HCT116 (cell line): ENCODE measurements at regions not wholly inside any gene's neighbourhood (a gene's known extent, or its start where the extent isn't known, plus 50 kb on each side); places are given as distances from the start of the nearest gene placed in this dataset.

Experiments used
- ATAC-seq: fragments of 200-7000 bp; cut with Tn5 transposase; 2 replicates; pipeline ENCODE4 v1.9.1; 2020; ENCODE audit warnings: mild to moderate bottlenecking, moderate library complexity
- BruUV-seq: library from RNA; stranded (reverse); fragments of 400-500 nt; replicated peaks from 2 replicates; lab custom pipeline; 2021; lab: Mats Ljungman, UMichigan
- CTCF ChIA-PET: fragments of 300-600 bp; sonication (Branson Sonifier 250); formaldehyde crosslinking; loops from one replicate; lab custom pipeline; 2021; ENCODE audit warnings: antibody characterized with exemption; lab: Charles Lee
- POLR2A ChIA-PET: fragments of 300-600, 350-600 bp; sonication (Branson Sonifier 250); formaldehyde crosslinking; loops from one replicate; lab custom pipeline; 2021; ENCODE audit warnings: antibody characterized with exemption; lab: Charles Lee
- RAD21 ChIA-PET, 2 experiments: fragments of 300-600 bp; sonication (Branson Sonifier 250); formaldehyde crosslinking; loops; one replicate each; lab custom pipeline; 2023; ENCODE audit warnings: low total read pairs in 2 of 2; ENCODE audit not compliant: uncharacterized antibody in 2 of 2, unreplicated experiment in 2 of 2, low non-redundant PET in 1 of 2; lab: Charles Lee
- DNase-seq: peaks from one replicate; pipeline ENCODE4 v3.0.0-alpha.2; 2010; ENCODE audit warnings: low read depth, low spot score
- H2AFZ ChIP-seq: fragments of 200-600 bp; shearing (Covaris generic), sonication (generic); 2 replicates; pipeline ENCODE4 v1.6.1; 2017; ENCODE audit warnings: low read depth, mixed run types, mixed read lengths, antibody characterized with exemption, low read length; ENCODE audit not compliant: poor library complexity, severe bottlenecking
- H3K27ac ChIP-seq: 2 replicates; pipeline ENCODE4 v1.5.1; 2012; ENCODE audit warnings: low read depth, low read length
- H3K27me3 ChIP-seq: fragments of 200-600 bp; sonication (generic); 2 replicates; pipeline ENCODE4 v1.6.1; 2016; ENCODE audit warnings: mixed run types, low read length, mixed read lengths; ENCODE audit not compliant: insufficient read depth
- H3K36me3 ChIP-seq, 2 experiments: fragments of 200-500 bp in 1 of 2; fragments of 200-600 bp in 1 of 2; sonication (Bioruptor generic) in 1 of 2; sonication (generic) in 1 of 2; 2 replicates each; pipeline versions ENCODE4 v1.5.1 to v1.6.1; 2014 to 2016; ENCODE audit warnings: low read length in 2 of 2, inconsistent platforms in 1 of 2, mixed read lengths in 1 of 2, mixed run types in 1 of 2; ENCODE audit not compliant: insufficient read depth in 2 of 2, control insufficient read depth in 1 of 2
- H3K4me1 ChIP-seq, 2 experiments: fragments of 200-600 bp in 1 of 2; sonication (generic) in 1 of 2; 2 replicates each; pipeline versions ENCODE4 v1.5.1 to v1.6.1; 2012 to 2017; ENCODE audit warnings: low read length in 2 of 2, inconsistent platforms in 1 of 2, mild to moderate bottlenecking in 1 of 2, mixed read lengths in 1 of 2, mixed run types in 1 of 2, moderate library complexity in 1 of 2; ENCODE audit not compliant: insufficient read depth in 2 of 2, control insufficient read depth in 1 of 2
- H3K4me2 ChIP-seq: fragments of 200-600 bp; sonication (generic); 2 replicates; pipeline ENCODE4 v1.6.1; 2017; ENCODE audit warnings: mixed run types, low read length, mixed read lengths
- H3K4me3 ChIP-seq, 2 experiments: fragments of 200-600 bp in 1 of 2; sonication (generic) in 1 of 2; replicated peaks in 1 of 2; 2 replicates each; pipeline ENCODE4 v1.5.1; 2011 to 2016; ENCODE audit warnings: low read length in 2 of 2, control low read depth in 1 of 2, low read depth in 1 of 2, mild to moderate bottlenecking in 1 of 2, mixed read lengths in 1 of 2, mixed run types in 1 of 2
- H3K79me2 ChIP-seq: fragments of 200-600 bp; sonication (generic); 2 replicates; pipeline ENCODE4 v1.6.1; 2017; ENCODE audit warnings: mild to moderate bottlenecking, mixed run types, low read length, moderate library complexity, mixed read lengths; ENCODE audit not compliant: insufficient read depth
- H3K9ac ChIP-seq: fragments of 200-600 bp; sonication (generic); 2 replicates; pipeline ENCODE4 v1.6.1; 2016; ENCODE audit warnings: low read length, mixed read lengths
- H3K9me2 ChIP-seq: fragments of 200-600 bp; sonication (generic), shearing (Covaris generic); 2 replicates; pipeline ENCODE4 v1.6.1; 2017; ENCODE audit warnings: mixed run types, mild to moderate bottlenecking, moderate library complexity; ENCODE audit not compliant: insufficient read depth
- H3K9me3 ChIP-seq, 2 experiments: fragments of 200-500 bp in 1 of 2; fragments of 200-600 bp in 1 of 2; sonication (Bioruptor generic) in 1 of 2; sonication (generic) in 1 of 2; 2 replicates each; pipeline ENCODE4 v1.6.1; 2014 to 2017; ENCODE audit warnings: low read length in 2 of 2, mixed read lengths in 2 of 2, inconsistent platforms in 1 of 2, low read depth in 1 of 2, mild to moderate bottlenecking in 1 of 2, mixed run types in 1 of 2, moderate library complexity in 1 of 2; ENCODE audit not compliant: control insufficient read depth in 1 of 2, insufficient read depth in 1 of 2
- H4K20me1 ChIP-seq: fragments of 200-600 bp; sonication (generic), shearing (Covaris generic); 2 replicates; pipeline ENCODE4 v1.6.1; 2017; ENCODE audit warnings: mixed run types, mild to moderate bottlenecking, moderate library complexity; ENCODE audit not compliant: insufficient read depth
- ATF3 ChIP-seq: IDR thresholded peaks from 2 replicates; pipeline ENCODE4 v1.6.1; 2012
- CBX3 ChIP-seq: IDR thresholded peaks from 2 replicates; pipeline ENCODE4 v1.6.1; 2012; ENCODE audit warnings: low read depth
- CEBPB ChIP-seq: IDR thresholded peaks from 2 replicates; pipeline ENCODE4 v1.6.1; 2012; ENCODE audit warnings: low read depth
- EGR1 ChIP-seq: IDR thresholded peaks from 2 replicates; pipeline ENCODE4 v1.6.1; 2012; ENCODE audit warnings: low read depth
- EZH2 ChIP-seq: fragments of 200-600 bp; sonication (generic); IDR thresholded peaks from 2 replicates; pipeline ENCODE4 v1.6.1; 2017; ENCODE audit warnings: antibody characterized with exemption, mixed run types
- FOSL1 ChIP-seq: IDR thresholded peaks from 2 replicates; pipeline ENCODE4 v1.6.1; 2012; ENCODE audit warnings: low read depth
- JUND ChIP-seq: IDR thresholded peaks from 2 replicates; pipeline ENCODE4 v1.6.1; 2012
- MAX ChIP-seq: IDR thresholded peaks from 2 replicates; pipeline ENCODE4 v1.6.1; 2012
- POLR2A ChIP-seq: IDR thresholded peaks from 2 replicates; pipeline ENCODE4 v1.7.0; 2011; ENCODE audit warnings: borderline replicate concordance; ENCODE audit not compliant: insufficient read depth, insufficient read length; ENCODE audit errors: extremely low read depth
- POLR2AphosphoS5 ChIP-seq: IDR thresholded peaks from 2 replicates; pipeline ENCODE4 v1.6.1; 2011; ENCODE audit warnings: mild to moderate bottlenecking, low read depth, low read length, moderate library complexity
- RAD21 ChIP-seq: IDR thresholded peaks from 2 replicates; pipeline ENCODE4 v1.6.1; 2012; ENCODE audit warnings: low read depth, mild to moderate bottlenecking
- REST ChIP-seq: IDR thresholded peaks from 2 replicates; pipeline ENCODE4 v1.6.1; 2012; ENCODE audit warnings: low read depth
- SP1 ChIP-seq: IDR thresholded peaks from 2 replicates; pipeline ENCODE4 v1.6.1; 2012; ENCODE audit warnings: low read depth
- SRF ChIP-seq: IDR thresholded peaks from 2 replicates; pipeline ENCODE4 v1.6.1; 2012; ENCODE audit warnings: low read depth
- YY1 ChIP-seq: IDR thresholded peaks from 2 replicates; pipeline ENCODE4 v1.6.1; 2011; ENCODE audit warnings: low read length, low read depth, moderate library complexity, mild to moderate bottlenecking; ENCODE audit not compliant: insufficient replicate concordance; ENCODE audit errors: extremely low read depth
- ZFX ChIP-seq: fragments of 450-650 bp; IDR thresholded peaks from 2 replicates; pipeline ENCODE4 v1.6.1; 2017
- ZNF274 ChIP-seq: fragments of 200-500 bp; sonication (Bioruptor generic); IDR thresholded peaks from 2 replicates; pipeline ENCODE4 v1.6.1; 2014; ENCODE audit warnings: mild to moderate bottlenecking, low read depth, low read length, inconsistent platforms
- intact Hi-C: fragments of 100-400 bp; cut with micrococcal nuclease; formaldehyde crosslinking; loops from 2 replicates; pipeline ENCODE4 v1.10.0; 2022

GRCh38 chr4:15232366-15233263, 195.2 kb upstream of the C1QTNF7 start:
- Histone ChIP-seq H3K27ac (no peak overlapping the region), H3K4me1 (peaks cover 0 to 5% of the 10 kb centered on the region in 2 experiments; a peak in 1 of 4 replicates), H4K20me1 (no peaks in the 10 kb centered on the region), H3K9ac (no peak overlapping the region), H3K9me3 (no peaks in the 10 kb centered on the region), H3K79me2 (no peaks in the 10 kb centered on the region), H3K36me3 (no peaks in the 10 kb centered on the region), H3K4me2 (no peak overlapping the region), H3K4me3 (no peak overlapping the region), H2AFZ (no peak overlapping the region), H3K27me3 (no peaks in the 10 kb centered on the region; the same call in 1 of the 2 replicates), H3K9me2 (no peaks in the 10 kb centered on the region)
- DNase-seq (no peak), ATAC-seq (no peak)
- no TSS peak for BruUV-seq
- intact Hi-C loops = no loop called here
- TF ChIP-seq EZH2 (no peak), ZNF274 (no peak), SRF (no peak), CBX3 (no peak), JUND (no peak), ATF3 (no peak), FOSL1 (no peak), POLR2AphosphoS5 (no peak), POLR2A (no peak), CEBPB (no peak), YY1 (no peak), RAD21 (no peak), EGR1 (no peak), ZFX (no peak), MAX (no peak), SP1 (no peak), REST (no peak)
- ChIA-PET POLR2A (no interaction called here), CTCF (interaction anchor here (1.6 kb wide), 1 partner anchor 164 kb away, joined by 4 read pairs; no protein-coding TSS in a partner anchor), RAD21 (no interaction called here)
